Glomerular endothelial cell (primary cell): ENCODE measurements at regions not wholly inside any gene's neighbourhood (a gene's known extent, or its start where the extent isn't known, plus 50 kb on each side); places are given as distances from the start of the nearest gene placed in this dataset.

Source experiments
- DNase-seq: peaks from one replicate; pipeline ENCODE4 v3.0.0-alpha.2; 2011; ENCODE audit warnings: low read depth, low spot score; ENCODE audit errors: extremely low read depth

GRCh38 chr3:154776549-154777225 lies 303.4 kb upstream of the MME start:
- no peak for DNase-seq

DNA sequence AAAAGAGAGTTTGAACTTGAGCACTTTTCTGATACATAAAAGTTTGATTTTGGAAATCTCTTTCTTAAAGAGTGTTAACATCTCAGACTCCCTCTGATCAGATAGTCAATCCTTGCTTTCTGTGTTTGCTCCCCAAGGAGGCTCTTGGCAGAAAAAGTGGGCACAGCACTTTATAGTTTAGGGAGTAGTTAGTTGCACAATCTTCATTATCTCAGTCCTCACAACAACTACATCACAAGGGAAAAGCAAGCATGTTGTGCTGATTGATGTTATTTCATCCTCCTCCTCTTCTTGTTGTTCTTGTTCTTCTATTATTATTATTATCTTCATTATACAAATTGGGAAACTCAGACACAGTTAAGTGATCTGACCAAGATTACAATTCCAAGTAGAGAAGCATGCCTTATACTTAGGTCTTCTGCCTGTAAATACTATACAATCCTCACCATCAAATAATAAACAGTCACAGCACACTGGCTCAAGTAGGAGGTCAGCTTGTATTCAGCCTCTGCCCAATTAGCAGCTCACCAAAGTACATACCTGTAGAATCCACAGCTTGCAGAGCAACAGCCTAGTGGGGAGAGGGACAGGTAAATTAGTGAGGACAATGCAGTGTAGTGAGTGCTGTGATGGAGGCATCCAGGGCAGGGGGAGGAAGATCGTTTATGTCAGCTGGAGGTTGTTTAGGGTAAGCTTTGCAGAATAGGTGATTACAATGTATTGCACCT lies 304.1 kb upstream of the MME start:
- DNase-seq = no peak

DNA sequence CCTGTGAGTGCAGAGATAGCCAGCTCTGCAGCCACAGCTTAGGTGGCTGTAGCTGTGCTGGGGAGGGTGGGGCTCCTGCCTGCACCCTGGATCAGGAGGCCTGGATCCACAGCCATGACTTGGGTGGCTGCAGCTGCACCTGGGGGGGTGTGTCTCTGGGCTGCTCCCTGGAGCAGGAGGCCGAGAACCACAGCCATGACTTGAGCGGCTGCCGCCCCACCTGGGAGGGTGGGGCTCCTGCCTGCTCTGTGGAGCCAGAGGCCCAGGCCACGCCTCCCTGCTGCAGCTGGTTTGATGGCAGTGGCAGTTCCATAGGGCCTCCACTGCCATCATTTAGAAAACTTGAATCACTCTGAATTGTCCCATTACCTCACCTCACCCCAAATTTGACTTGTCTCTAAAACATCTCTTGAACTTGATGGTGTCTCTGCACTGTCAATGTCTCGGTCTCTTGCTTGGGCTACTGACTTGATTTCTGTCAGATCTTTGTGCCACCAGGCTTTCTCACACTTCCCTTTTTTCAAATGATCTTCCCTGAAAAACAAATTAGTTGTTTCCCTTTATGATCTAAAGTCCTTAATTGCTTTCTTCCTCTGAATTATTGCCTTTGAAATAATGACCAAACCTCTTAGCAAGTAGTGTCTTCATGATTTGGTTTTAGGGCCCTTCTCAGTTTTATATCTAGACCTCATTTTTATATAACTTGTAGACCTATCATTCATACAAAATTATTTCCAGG lies 313.2 kb upstream of the MME start:
- DNase-seq = no peak

- no peak for DNase-seq
Observed at GRCh38 chr3:154764856-154765640, 315.1 kb upstream of the MME start.

- DNase-seq = no peak
Observed at GRCh38 chr3:154762486-154762885, 317.6 kb upstream of the MME start.

GRCh38 chr3:154759966-154760365 lies 320.2 kb upstream of the MME start:
- no peak for DNase-seq

DNA sequence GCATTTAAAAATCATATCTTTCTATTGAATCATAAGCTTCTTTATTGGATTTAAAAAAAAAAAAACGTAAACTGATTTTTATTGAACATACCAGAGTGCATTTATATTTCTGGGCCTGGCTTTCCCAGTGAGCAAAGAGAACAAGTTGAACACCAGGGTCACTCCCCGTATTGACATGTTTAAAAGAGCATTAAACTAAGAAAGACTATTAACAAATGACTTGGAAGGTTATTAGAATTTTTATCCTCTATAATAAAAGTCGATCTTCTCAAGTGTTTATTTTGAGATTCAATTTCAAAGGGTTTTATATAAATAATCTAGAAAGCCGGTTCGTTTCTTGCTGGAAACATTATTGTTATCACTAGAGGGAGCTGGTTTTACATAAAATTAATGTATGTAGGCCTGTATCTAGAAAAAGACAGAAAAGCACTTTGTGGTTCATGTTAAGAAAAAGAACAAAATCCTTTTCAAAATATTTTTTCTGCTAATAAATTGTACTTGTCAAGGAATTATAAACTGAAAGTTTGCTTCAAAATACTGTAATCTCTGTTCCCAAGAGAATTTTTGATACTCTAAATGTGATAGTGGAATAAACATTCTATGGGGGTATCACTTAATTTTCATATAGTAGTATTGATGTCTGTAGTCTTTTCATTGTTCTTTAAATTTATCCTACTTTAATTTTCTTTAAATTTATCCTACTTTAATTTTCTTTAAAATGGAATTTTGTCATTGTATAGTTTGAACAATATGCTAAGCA lies 321.8 kb upstream of the MME start:
- no peak for DNase-seq

- no peak for DNase-seq
Observed at GRCh38 chr3:154753101-154753500, 323.1 kb upstream of the GPR149 start.

- no peak for DNase-seq
Observed at GRCh38 chr3:154749514-154749913, 319.5 kb upstream of the GPR149 start.

DNA sequence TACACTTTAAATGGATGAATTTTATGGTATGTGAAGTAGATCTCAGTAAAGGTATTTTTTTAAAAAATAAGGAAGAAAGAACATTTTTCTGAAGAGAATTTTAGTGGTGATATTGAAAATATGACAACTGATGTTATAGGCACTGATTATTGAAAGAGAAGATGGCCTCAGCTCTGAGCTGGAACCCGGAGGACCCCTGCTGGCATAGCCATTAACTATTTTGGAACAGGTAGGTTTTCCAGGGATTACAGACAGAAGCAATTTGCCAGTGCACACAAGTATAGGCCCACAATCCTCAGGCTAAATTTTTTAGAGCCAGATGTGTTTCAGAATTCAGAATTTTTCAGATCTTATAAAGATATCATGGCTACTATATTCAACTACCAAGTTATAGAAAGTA lies 315.9 kb upstream of the GPR149 start:
- no peak for DNase-seq

- DNase-seq = no peak
Observed at GRCh38 chr3:154745122-154745521, 315.1 kb upstream of the GPR149 start.

DNA sequence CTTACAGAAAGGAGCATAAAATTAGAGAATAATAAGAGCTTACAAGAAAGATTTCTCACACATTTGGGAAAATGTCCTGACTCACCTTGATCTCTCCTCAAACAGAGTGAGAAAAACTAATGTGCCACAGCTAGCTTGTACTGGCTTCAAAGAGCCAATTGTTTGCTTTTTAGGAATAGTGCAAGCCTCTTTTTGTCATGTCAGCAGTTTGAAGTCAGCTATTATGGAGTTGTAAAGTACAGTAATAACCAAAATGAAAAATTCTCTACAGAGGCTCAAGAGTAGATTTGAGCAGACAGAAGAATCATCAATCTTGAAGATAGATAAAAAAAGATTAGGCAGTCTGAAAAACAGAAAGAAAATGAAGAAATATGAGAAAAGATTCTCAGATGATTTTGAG lies 313.4 kb upstream of the GPR149 start:
- DNase-seq = no peak

DNA sequence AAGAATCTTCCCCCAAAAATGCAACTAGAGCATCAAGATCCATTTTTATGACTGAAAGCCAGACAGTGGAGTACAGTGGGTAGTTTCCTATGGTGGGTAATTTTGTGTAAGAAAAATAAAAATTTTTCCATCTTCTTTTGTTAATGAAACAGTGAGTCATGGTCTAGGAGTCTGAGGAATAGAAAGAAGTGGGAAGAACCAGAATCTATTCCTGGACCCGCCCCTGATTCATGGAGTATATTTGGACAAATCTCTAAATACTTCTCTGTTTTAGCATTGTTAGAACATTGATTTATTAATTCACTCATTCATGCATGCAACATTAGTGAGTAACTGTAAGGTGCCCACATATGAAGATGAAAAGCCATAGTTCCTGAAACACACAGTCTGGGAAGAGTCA lies 304.5 kb upstream of the GPR149 start:
- DNase-seq = no peak

DNA sequence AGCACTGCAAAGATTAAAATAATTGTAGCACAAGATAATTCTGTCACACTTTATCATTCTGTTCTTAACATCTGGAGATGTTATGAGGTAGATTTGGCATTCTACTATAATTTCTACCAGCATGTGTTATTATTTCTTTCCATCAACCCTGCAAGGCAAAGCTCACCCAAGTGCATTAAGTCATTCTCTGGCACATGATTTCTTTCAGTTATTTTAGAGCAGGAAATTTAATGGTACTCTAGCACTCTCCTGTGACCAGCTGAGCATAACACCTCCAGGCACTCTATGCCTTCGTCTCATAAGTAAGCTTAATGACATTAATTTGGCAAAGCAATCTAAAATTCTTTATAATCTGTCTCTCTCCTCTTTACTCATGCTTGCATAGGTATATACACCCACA lies 300.2 kb upstream of the GPR149 start:
- no peak for DNase-seq

- no peak for DNase-seq
Observed at GRCh38 chr3:154729741-154730140, 299.8 kb upstream of the GPR149 start.

- DNase-seq = no peak
Observed at GRCh38 chr3:154728285-154728684, 298.3 kb upstream of the GPR149 start.

DNA sequence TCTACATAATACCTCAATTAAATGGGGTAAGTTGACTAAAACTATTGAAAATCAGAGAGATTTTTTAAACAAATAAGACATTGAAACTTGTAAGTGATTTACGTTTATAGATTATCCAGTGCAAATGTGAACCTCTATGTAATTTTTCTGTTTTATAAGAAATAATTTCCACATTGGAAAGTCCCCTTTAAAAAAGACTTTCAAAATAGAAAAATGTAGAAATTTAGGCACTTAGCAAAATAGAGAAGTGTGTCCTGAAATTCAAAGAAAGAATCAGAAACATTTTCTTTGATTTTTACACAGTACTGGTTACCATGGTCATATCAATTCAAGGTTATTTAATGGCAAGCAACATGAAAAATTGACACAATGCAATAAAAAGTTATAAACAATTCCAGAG lies 290.9 kb upstream of the GPR149 start:
- DNase-seq = no peak

- DNase-seq = no peak
Observed at GRCh38 chr3:154718053-154718452, 288.1 kb upstream of the GPR149 start.

DNA sequence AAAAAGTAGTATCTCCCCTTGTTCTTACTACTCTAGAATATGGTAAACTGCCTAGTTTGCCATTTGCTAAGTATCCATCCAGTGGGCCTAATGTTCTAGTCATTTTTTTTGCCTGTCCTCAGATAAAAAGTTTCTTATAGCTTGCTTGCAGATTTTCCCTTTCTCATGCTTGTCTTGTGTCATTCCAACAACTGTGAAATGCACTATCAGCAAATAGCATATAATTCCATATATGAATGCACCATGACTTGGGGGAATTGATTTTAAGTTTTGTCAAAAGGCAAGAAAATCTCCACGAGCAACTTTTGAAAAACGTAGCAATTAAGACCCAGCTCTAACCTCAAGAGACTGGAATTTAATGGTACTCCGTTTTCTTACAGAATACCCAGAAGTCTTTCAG lies 286.2 kb upstream of the GPR149 start:
- no peak for DNase-seq

GRCh38 chr3:154708554-154708953 lies 278.6 kb upstream of the GPR149 start:
- no peak for DNase-seq
